Breast epithelium (tissue), 4 donors: ENCODE measurements at regions not wholly inside any gene's neighbourhood (a gene's known extent, or its start where the extent isn't known, plus 50 kb on each side); places are given as distances from the start of the nearest gene placed in this dataset.

Experiments used
- DNase-seq, 2 donors: peaks; one replicate each; pipeline ENCODE4 v3.0.0-alpha.2; 2019; ENCODE audit warnings: low spot score in 2 of 2
- H3K27ac ChIP-seq, 2 donors: fragments of 200-600 bp; sonication (generic) in 1 of 2; one replicate each; pipeline ENCODE4 v1.5.1; 2016 to 2019; ENCODE audit warnings: mild to moderate bottlenecking in 1 of 2
- H3K27me3 ChIP-seq, 2 donors: fragments of 200-600 bp; sonication (generic) in 1 of 2; one replicate each; pipeline versions ENCODE4 v1.5.1 to v1.6.0; 2017 to 2019; ENCODE audit warnings: control low read depth in 1 of 2, mild to moderate bottlenecking in 1 of 2
- H3K36me3 ChIP-seq: fragments of 200-600 bp; one replicate; pipeline ENCODE4 v1.5.1; 2019
- H3K4me1 ChIP-seq, 2 donors: fragments of 200-600 bp; sonication (generic); one replicate each; pipeline ENCODE4 v1.5.1; 2016 to 2019; ENCODE audit warnings: control low read depth in 1 of 2
- H3K4me3 ChIP-seq, 3 donors: fragments of 200-600 bp; sonication (generic); 1 replicate in 2 of 3; 2 replicates in 1 of 3; pipeline ENCODE4 v1.5.1; 2016 to 2019; ENCODE audit warnings: mild to moderate bottlenecking in 3 of 3, moderate library complexity in 2 of 3
- H3K9me3 ChIP-seq, 2 donors: fragments of 200-600 bp; sonication (generic) in 1 of 2; one replicate each; pipeline ENCODE4 v1.5.1; 2016 to 2019; ENCODE audit warnings: control low read depth in 1 of 2
- CTCF ChIP-seq, 3 donors: fragments of 450-650 bp; IDR thresholded peaks; one replicate each; pipeline ENCODE4 v1.5.1; 2016 to 2017; ENCODE audit warnings: antibody characterized with exemption in 3 of 3, mild to moderate bottlenecking in 3 of 3, moderate library complexity in 3 of 3
- POLR2A ChIP-seq: fragments of 450-650 bp; IDR thresholded peaks from one replicate; pipeline ENCODE4 v1.6.1; 2016; ENCODE audit warnings: antibody characterized with exemption, mild to moderate bottlenecking, moderate library complexity
- POLR2AphosphoS5 ChIP-seq, 3 donors: sonication (generic); formaldehyde crosslinking; IDR thresholded peaks; one replicate each; pipeline ENCODE4 v1.6.1; 2017; ENCODE audit warnings: antibody characterized with exemption in 3 of 3
- intact Hi-C: fragments of 100-400 bp; cut with DNase I; formaldehyde crosslinking; loops from one replicate; pipeline ENCODE4 v1.15.1; 2023; ENCODE audit warnings: low total_unique reads

DNA sequence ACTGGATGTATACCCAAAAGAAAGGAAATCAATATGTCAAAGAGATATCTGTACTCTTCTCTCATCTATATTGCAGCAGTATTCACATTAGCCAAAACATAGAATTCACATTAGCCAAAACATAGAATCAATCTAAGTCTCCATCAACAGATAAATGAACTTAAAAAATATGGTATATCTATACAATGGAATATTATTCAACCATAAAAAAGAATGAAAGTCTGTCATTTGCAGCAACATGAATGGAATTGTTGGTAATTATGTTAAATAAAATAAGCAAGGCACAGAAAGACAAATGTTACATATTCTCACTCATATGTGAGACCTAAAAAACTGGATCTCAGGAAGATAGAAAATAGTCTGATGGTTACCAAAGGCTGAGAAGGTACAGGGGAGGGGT lies 212.1 kb upstream of the ZC3H15 start:
- intact Hi-C loops: no loop called here
- DNase-seq: no peak

DNA sequence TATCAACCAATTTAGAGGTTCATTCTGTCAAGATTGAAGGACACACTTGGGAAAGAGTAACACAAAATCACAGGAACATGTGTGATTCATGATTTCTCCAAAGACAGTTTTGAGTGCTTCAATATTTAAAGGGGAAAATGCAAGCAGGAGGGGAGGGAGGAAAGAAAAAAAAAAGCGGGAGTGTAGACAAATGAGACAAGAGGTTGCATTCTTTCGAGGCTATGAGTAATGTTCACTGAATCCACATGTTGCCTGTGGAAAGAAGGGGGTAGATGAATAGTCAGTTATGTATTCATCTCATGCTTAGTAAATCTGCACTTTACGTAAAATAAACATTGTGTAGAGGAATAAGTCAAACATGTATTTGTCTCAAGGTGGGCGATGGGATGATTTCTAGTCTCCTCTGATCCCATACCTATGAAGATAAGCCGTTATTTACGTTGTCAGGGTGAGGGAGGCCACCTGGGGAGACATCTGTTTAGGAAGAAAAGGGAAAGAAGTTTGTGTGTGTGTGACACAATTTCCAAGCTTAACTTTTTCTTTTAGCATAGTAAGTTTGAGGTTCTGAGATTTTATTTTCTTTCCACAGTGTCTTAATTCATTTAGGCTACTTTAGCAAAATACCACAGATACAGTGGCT lies 211.0 kb upstream of the ZC3H15 start:
- no peak for DNase-seq
- Histone ChIP-seq H3K4me3 (no peak overlapping the region), H3K27ac (no peak overlapping the region), H3K36me3 (no peaks in the 10 kb centered on the region), H3K9me3 (peaks cover 5 to 8% of the 10 kb centered on the region in 2 donors), H3K4me1 (no peaks in the 10 kb centered on the region), H3K27me3 (no peaks in the 10 kb centered on the region)
- TF ChIP-seq CTCF (IDR thresholded peaks at IDR 0.05) (no peak), POLR2AphosphoS5 (IDR thresholded peaks at IDR 0.05) (no peak), POLR2A (no peak)
- intact Hi-C loops: no loop called here

More for the DNA sequence above, 212.1 kb upstream of the ZC3H15 start:
- Histone ChIP-seq H3K4me1 (no peaks in the 10 kb centered on the region), H3K36me3 (no peaks in the 10 kb centered on the region), H3K27me3 (no peaks in the 10 kb centered on the region), H3K27ac (no peak overlapping the region), H3K4me3 (no peak overlapping the region), H3K9me3 (peaks cover 5 to 8% of the 10 kb centered on the region in 2 donors)
- TF ChIP-seq CTCF (IDR thresholded peaks at IDR 0.05) (no peak), POLR2AphosphoS5 (IDR thresholded peaks at IDR 0.05) (no peak), POLR2A (no peak)

DNA sequence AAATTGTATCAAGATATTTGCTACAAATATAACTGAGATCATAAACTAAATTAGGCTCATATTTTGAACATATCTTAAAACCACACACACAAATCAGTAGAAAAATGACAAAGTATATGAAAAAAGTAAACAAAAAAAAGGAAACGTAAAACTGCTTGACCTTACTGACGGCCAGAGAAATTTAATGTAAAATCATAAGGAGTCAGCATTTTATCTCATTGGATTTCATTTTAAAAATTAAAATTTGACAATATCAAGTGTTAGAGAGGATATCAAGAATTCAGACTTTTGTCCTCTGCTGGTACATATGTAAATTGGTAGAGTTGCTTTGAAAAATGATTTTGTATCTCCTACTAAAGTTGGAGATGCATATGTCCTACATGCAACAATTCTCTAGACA lies 209.2 kb upstream of the ZC3H15 start:
- intact Hi-C loops: no loop called here
- H3K9me3 ChIP-seq: peaks cover 5 to 8% of the 10 kb centered on the region in 2 donors
- TF ChIP-seq POLR2AphosphoS5 (IDR thresholded peaks at IDR 0.05) (no peak), POLR2A (no peak), CTCF (IDR thresholded peaks at IDR 0.05) (no peak)
- DNase-seq: no peak
- no peak overlapping the region for H3K4me3 ChIP-seq
- no peaks in the 10 kb centered on the region for H3K36me3 ChIP-seq
- no peaks in the 10 kb centered on the region for H3K4me1 ChIP-seq
- H3K27ac ChIP-seq: no peak overlapping the region
- no peaks in the 10 kb centered on the region for H3K27me3 ChIP-seq

GRCh38 chr2:186281726-186282125 lies 204.3 kb upstream of the ZC3H15 start:
- Histone ChIP-seq H3K27ac (no peak overlapping the region), H3K4me1 (no peaks in the 10 kb centered on the region)

More at GRCh38 chr2:186281726-186282125, 204.3 kb upstream of the ZC3H15 start:
- H3K4me3 ChIP-seq: no peak overlapping the region
- H3K36me3 ChIP-seq: no peaks in the 10 kb centered on the region
- intact Hi-C loops: no loop called here
- DNase-seq: no peak
- no peaks in the 10 kb centered on the region for H3K27me3 ChIP-seq
- TF ChIP-seq CTCF (IDR thresholded peaks at IDR 0.05) (no peak), POLR2AphosphoS5 (IDR thresholded peaks at IDR 0.05) (no peak), POLR2A (no peak)
- H3K9me3 ChIP-seq: no peaks in the 10 kb centered on the region
